ENCODE measurements at regions not wholly inside any gene's neighbourhood (a gene's known extent, or its start where the extent isn't known, plus 50 kb on each side); places are given as distances from the start of the nearest gene placed in this dataset.
A peak's percentile ranks its signal among the peaks of the same experiment; 100 is the strongest.

- no peak overlapping the region for H3K4me3 ChIP-seq
- H3K36me3 ChIP-seq, result no peaks in the 10 kb centered on the region
- peak in 1 of 2 donors; percentile 81 for DNase-seq (ENCODE audit: low spot score in 2 of 2)
- H3K9me3 ChIP-seq, result no peaks in the 10 kb centered on the region
- TF ChIP-seq CTCF (IDR thresholded peaks at IDR 0.05), result no peak
- no peak for TF ChIP-seq POLR2A (IDR thresholded peaks at IDR 0.05)
- no peak for TF ChIP-seq EP300 (IDR thresholded peaks at IDR 0.05)
- TF ChIP-seq POLR2AphosphoS5 (IDR thresholded peaks at IDR 0.05), result no peak
- peaks cover 4% of the 10 kb centered on the region for H3K4me1 ChIP-seq
- no peaks in the 10 kb centered on the region for H3K27me3 ChIP-seq
- peak overlapping the region; percentile 50 for H3K27ac ChIP-seq
- 75% methylated on average over 12 of the region's 12 CpGs for WGBS
These were observed 88.7 kb upstream of the EPHB3 start for GRCh38 chr3:184472723-184473428.

GRCh38 chr3:184474897-184475296, 86.7 kb upstream of the EPHB3 start:
- no peaks in the 10 kb centered on the region for H3K9me3 ChIP-seq
- no peaks in the 10 kb centered on the region for H3K27me3 ChIP-seq
- H3K36me3 ChIP-seq, result no peaks in the 10 kb centered on the region
- WGBS, result 92% methylated on average over 8 of the region's 8 CpGs
- TF ChIP-seq CTCF (IDR thresholded peaks at IDR 0.05), result no peak
- TF ChIP-seq EP300 (IDR thresholded peaks at IDR 0.05), result no peak
- no peak for TF ChIP-seq POLR2AphosphoS5 (IDR thresholded peaks at IDR 0.05)
- no peak for TF ChIP-seq POLR2A (IDR thresholded peaks at IDR 0.05)
- H3K4me3 ChIP-seq, result no peak overlapping the region
- no peak for DNase-seq (ENCODE audit: low spot score in 2 of 2)
- no peaks in the 10 kb centered on the region for H3K4me1 ChIP-seq
- H3K27ac ChIP-seq, result no peak overlapping the region

- no peak for DNase-seq (ENCODE audit: low spot score in 2 of 2)
- Histone ChIP-seq H3K4me3 (no peak overlapping the region), H3K9me3 (no peaks in the 10 kb centered on the region), H3K4me1 (peaks cover 18% of the 10 kb centered on the region), H3K36me3 (no peaks in the 10 kb centered on the region), H3K27ac (no peak overlapping the region), H3K27me3 (no peaks in the 10 kb centered on the region)
- 98% methylated on average over 1 of the region's 1 CpG for WGBS
- TF ChIP-seq CTCF (IDR thresholded peaks at IDR 0.05) (no peak), EP300 (IDR thresholded peaks at IDR 0.05) (no peak), POLR2AphosphoS5 (IDR thresholded peaks at IDR 0.05) (no peak), POLR2A (IDR thresholded peaks at IDR 0.05) (no peak)
These were observed 83.6 kb upstream of the EPHB3 start for GRCh38 chr3:184477940-184478339.

- H3K27me3 ChIP-seq, result no peaks in the 10 kb centered on the region
- no peak for DNase-seq (ENCODE audit: low spot score in 2 of 2)
- 73% methylated on average over 8 of the region's 8 CpGs for WGBS
- no peaks in the 10 kb centered on the region for H3K36me3 ChIP-seq
- no peak overlapping the region for H3K4me3 ChIP-seq
- peaks cover 18% of the 10 kb centered on the region for H3K4me1 ChIP-seq
- H3K9me3 ChIP-seq, result no peaks in the 10 kb centered on the region
- H3K27ac ChIP-seq, result no peak overlapping the region
- TF ChIP-seq CTCF (IDR thresholded peaks at IDR 0.05), result no peak
- TF ChIP-seq POLR2AphosphoS5 (IDR thresholded peaks at IDR 0.05), result no peak
- no peak for TF ChIP-seq POLR2A (IDR thresholded peaks at IDR 0.05)
- no peak for TF ChIP-seq EP300 (IDR thresholded peaks at IDR 0.05)
These were observed 82.0 kb upstream of the EPHB3 start for GRCh38 chr3:184479426-184480126.

GRCh38 chr3:184480831-184481230, 80.8 kb upstream of the EPHB3 start:
- Histone ChIP-seq H3K4me3 (no peak overlapping the region), H3K27ac (no peak overlapping the region), H3K4me1 (peaks cover 18% of the 10 kb centered on the region), H3K9me3 (no peaks in the 10 kb centered on the region), H3K36me3 (no peaks in the 10 kb centered on the region), H3K27me3 (no peaks in the 10 kb centered on the region)
- no peak for DNase-seq (ENCODE audit: low spot score in 2 of 2)
- WGBS, result 90% methylated on average over 2 of the region's 2 CpGs
- TF ChIP-seq POLR2A (IDR thresholded peaks at IDR 0.05) (no peak), POLR2AphosphoS5 (IDR thresholded peaks at IDR 0.05) (no peak), CTCF (IDR thresholded peaks at IDR 0.05) (no peak), EP300 (IDR thresholded peaks at IDR 0.05) (no peak)
